B cell (primary cell): ENCODE measurements at regions not wholly inside any gene's neighbourhood (a gene's known extent, or its start where the extent isn't known, plus 50 kb on each side); places are given as distances from the start of the nearest gene placed in this dataset.

Experiments
- ATAC-seq: fragments of 200-7000 bp; cut with Tn5 transposase; one replicate; pipeline ENCODE4 v1.10.0; 2021; ENCODE audit warnings: low read depth, mild to moderate bottlenecking, moderate number of reproducible peaks, moderate library complexity
- CTCF ChIA-PET: fragments of 350-600 bp; sonication (Branson Sonifier 250); formaldehyde crosslinking; loops from one replicate; lab custom pipeline; 2021; ENCODE audit warnings: antibody characterized with exemption, inconsistent platforms; lab: Charles Lee
- POLR2A ChIA-PET: fragments of 350-600 bp; sonication (Branson Sonifier 250); formaldehyde crosslinking; loops from one replicate; lab custom pipeline; 2021; ENCODE audit warnings: antibody characterized with exemption; lab: Charles Lee
- DNase-seq: peaks from one replicate; pipeline ENCODE4 v3.0.0; 2013
- H2AFZ ChIP-seq: 2 replicates; pipeline ENCODE4 v1.6.1; 2012; ENCODE audit warnings: mild to moderate bottlenecking, low read depth, low read length; ENCODE audit not compliant: insufficient read depth, poor library complexity, severe bottlenecking
- H3K27ac ChIP-seq, 2 donors: 1 replicate in 1 of 2; 2 replicates in 1 of 2; pipeline ENCODE4 v1.5.1; 2012 to 2013; ENCODE audit warnings: low read length in 2 of 2, mild to moderate bottlenecking in 2 of 2, moderate library complexity in 1 of 2
- H3K27me3 ChIP-seq, 4 experiments: fragments of 200-600 bp in 1 of 4; sonication (generic) in 1 of 4; replicated peaks in 1 of 4; 1 replicate in 2 of 4; 2 replicates in 2 of 4; pipeline versions ENCODE4 v1.6.1 to v1.7.0; 2013 to 2016; ENCODE audit warnings: low read length in 3 of 4, mild to moderate bottlenecking in 2 of 4, mixed read lengths in 1 of 4, moderate library complexity in 1 of 4; ENCODE audit not compliant: insufficient read depth in 4 of 4, control insufficient read depth in 3 of 4; ENCODE audit errors: control extremely low read depth in 1 of 4
- H3K36me3 ChIP-seq, 2 experiments: replicated peaks in 1 of 2; 1 replicate in 1 of 2; 2 replicates in 1 of 2; pipeline versions ENCODE4 v1.6.1 to v1.7.1; 2013; ENCODE audit warnings: low read length in 1 of 2; ENCODE audit not compliant: insufficient read depth in 2 of 2, control insufficient read depth in 1 of 2; ENCODE audit errors: control extremely low read depth in 1 of 2, extremely low read depth in 1 of 2
- H3K4me1 ChIP-seq, 2 donors: fragments of 200-600 bp in 1 of 2; sonication (generic) in 1 of 2; 1 replicate in 1 of 2; 2 replicates in 1 of 2; pipeline versions ENCODE4 v1.5.1 to v1.6.1; 2013 to 2017; ENCODE audit warnings: low read length in 2 of 2; ENCODE audit not compliant: control insufficient read depth in 2 of 2, insufficient read depth in 2 of 2
- H3K4me2 ChIP-seq: replicated peaks from 2 replicates; pipeline ENCODE3; 2012; ENCODE audit warnings: mild to moderate bottlenecking, low read depth, low read length; ENCODE audit not compliant: poor library complexity, severe bottlenecking
- H3K4me3 ChIP-seq, 5 experiments: fragments of 200-600 bp in 1 of 5; sonication (generic) in 1 of 5; 1 replicate in 3 of 5; 2 replicates in 2 of 5; pipeline versions ENCODE4 v1.5.1 to v1.7.0; 2011 to 2016; ENCODE audit warnings: low read length in 4 of 5, mild to moderate bottlenecking in 4 of 5, low read depth in 2 of 5, control low read depth in 1 of 5, moderate library complexity in 1 of 5; ENCODE audit not compliant: insufficient read depth in 1 of 5; ENCODE audit errors: control extremely low read depth in 1 of 5, extremely low read depth in 1 of 5
- H3K79me2 ChIP-seq: fragments of 200-600 bp; sonication (generic); one replicate; pipeline ENCODE4 v1.6.0; 2016; ENCODE audit warnings: low read length; ENCODE audit not compliant: control insufficient read depth, insufficient read depth
- H3K9ac ChIP-seq: fragments of 200-600 bp; sonication (generic); 2 replicates; pipeline ENCODE4 v1.6.1; 2017; ENCODE audit warnings: mild to moderate bottlenecking, low read length, moderate library complexity
- H3K9me3 ChIP-seq, 3 donors: one replicate each; pipeline versions ENCODE4 v1.6.1 to v1.7.1; 2013; ENCODE audit warnings: low read length in 2 of 3; ENCODE audit not compliant: control insufficient read depth in 2 of 3, insufficient read depth in 1 of 3; ENCODE audit errors: control extremely low read depth in 1 of 3
- H4K20me1 ChIP-seq: 2 replicates; pipeline ENCODE4 v1.6.0; 2012; ENCODE audit warnings: mild to moderate bottlenecking, low read length; ENCODE audit not compliant: insufficient read depth, control insufficient read depth, poor library complexity, severe bottlenecking
- H3K27ac Mint-ChIP-seq: one replicate; pipeline ENCODE4 v1.8.0; 2021; ENCODE audit warnings: mixed read lengths
- H3K27me3 Mint-ChIP-seq: one replicate; pipeline ENCODE4 v1.8.0; 2021; ENCODE audit warnings: mixed read lengths
- H3K4me1 Mint-ChIP-seq: one replicate; pipeline ENCODE4 v1.8.0; 2021; ENCODE audit warnings: mixed read lengths
- H3K4me3 Mint-ChIP-seq: one replicate; pipeline ENCODE4 v1.8.0; 2021; ENCODE audit warnings: mixed read lengths
- H3K9me3 Mint-ChIP-seq: one replicate; pipeline ENCODE4 v1.8.0; 2022; ENCODE audit warnings: mixed read lengths; ENCODE audit not compliant: insufficient read depth
- EZH2 ChIP-seq: IDR thresholded peaks from 2 replicates; pipeline ENCODE4 v1.6.1; 2012; ENCODE audit warnings: borderline replicate concordance, low read depth, mild to moderate bottlenecking, moderate library complexity, low read length; ENCODE audit not compliant: insufficient read depth, poor library complexity, severe bottlenecking
- WGBS: methylation state at CpG from one replicate; pipeline ENCODE4 v1.1.5; 2013; ENCODE audit warnings: missing lambda C conversion rate; ENCODE audit not compliant: insufficient coverage; 5-methylcytosine and 5-hydroxymethylcytosine counted together
- intact Hi-C: fragments of 100-400 bp; cut with micrococcal nuclease; formaldehyde crosslinking; loops from one replicate; pipeline ENCODE4 v1.10.0; 2022
- TF ChIP-seq, protein P1 (sequence below): fragments of 200-600 bp; IDR thresholded peaks from one replicate; pipeline ENCODE4 v1.8.0; 2022; ENCODE audit warnings: antibody characterized with exemption, mild to moderate bottlenecking

DNA sequence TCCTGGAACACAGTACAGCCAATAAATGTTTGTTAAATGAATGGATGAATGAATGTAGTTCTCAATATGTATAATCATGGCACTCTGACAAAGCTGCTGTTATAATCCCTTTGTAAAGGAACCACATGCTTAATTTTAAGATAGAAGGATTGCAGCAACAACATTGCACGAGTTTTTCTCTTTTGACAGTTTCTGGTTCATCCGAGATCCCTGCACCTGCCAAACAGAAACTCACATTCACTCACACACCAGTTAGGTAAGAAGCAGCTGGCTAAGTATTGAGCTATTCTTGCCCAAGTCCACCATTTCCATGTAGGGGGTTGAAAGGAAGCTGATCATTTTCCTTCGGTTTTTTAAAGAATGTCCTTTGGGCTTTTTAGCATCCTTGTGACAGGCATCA lies 133.7 kb upstream of the MAP1B start:
- H3K9ac ChIP-seq: no peak overlapping the region
- H3K4me2 ChIP-seq: no peak overlapping the region
- no peaks in the 10 kb centered on the region for H3K9me3 Mint-ChIP-seq
- no peak overlapping the region for H3K4me3 ChIP-seq
- H3K27me3 ChIP-seq: peaks cover 0 to 2% (median 0%) of the 10 kb centered on the region in 4 experiments
- no peaks in the 10 kb centered on the region for H3K79me2 ChIP-seq
- intact Hi-C loops: no loop called here
- H3K27me3 Mint-ChIP-seq: peaks cover 14% of the 10 kb centered on the region
- H3K4me1 ChIP-seq: no peaks in the 10 kb centered on the region
- no peak overlapping the region for H3K4me3 Mint-ChIP-seq
- CTCF ChIA-PET: no interaction called here
- no peaks in the 10 kb centered on the region for H4K20me1 ChIP-seq
- H3K27ac ChIP-seq: no peak overlapping the region
- ATAC-seq: no peak
- H3K27ac Mint-ChIP-seq: no peak overlapping the region
- no peak for DNase-seq
- no peaks in the 10 kb centered on the region for H3K36me3 ChIP-seq
- H3K9me3 ChIP-seq: no peaks in the 10 kb centered on the region
- WGBS: no CpG with 5 or more reads among the region's 3 CpGs
- no peak for TF ChIP-seq EZH2
- TF ChIP-seq, protein P1, sequence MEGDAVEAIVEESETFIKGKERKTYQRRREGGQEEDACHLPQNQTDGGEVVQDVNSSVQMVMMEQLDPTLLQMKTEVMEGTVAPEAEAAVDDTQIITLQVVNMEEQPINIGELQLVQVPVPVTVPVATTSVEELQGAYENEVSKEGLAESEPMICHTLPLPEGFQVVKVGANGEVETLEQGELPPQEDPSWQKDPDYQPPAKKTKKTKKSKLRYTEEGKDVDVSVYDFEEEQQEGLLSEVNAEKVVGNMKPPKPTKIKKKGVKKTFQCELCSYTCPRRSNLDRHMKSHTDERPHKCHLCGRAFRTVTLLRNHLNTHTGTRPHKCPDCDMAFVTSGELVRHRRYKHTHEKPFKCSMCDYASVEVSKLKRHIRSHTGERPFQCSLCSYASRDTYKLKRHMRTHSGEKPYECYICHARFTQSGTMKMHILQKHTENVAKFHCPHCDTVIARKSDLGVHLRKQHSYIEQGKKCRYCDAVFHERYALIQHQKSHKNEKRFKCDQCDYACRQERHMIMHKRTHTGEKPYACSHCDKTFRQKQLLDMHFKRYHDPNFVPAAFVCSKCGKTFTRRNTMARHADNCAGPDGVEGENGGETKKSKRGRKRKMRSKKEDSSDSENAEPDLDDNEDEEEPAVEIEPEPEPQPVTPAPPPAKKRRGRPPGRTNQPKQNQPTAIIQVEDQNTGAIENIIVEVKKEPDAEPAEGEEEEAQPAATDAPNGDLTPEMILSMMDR: no peak
- no peak overlapping the region for H2AFZ ChIP-seq
- H3K4me1 Mint-ChIP-seq: no peaks in the 10 kb centered on the region
- POLR2A ChIA-PET: no interaction called here

DNA sequence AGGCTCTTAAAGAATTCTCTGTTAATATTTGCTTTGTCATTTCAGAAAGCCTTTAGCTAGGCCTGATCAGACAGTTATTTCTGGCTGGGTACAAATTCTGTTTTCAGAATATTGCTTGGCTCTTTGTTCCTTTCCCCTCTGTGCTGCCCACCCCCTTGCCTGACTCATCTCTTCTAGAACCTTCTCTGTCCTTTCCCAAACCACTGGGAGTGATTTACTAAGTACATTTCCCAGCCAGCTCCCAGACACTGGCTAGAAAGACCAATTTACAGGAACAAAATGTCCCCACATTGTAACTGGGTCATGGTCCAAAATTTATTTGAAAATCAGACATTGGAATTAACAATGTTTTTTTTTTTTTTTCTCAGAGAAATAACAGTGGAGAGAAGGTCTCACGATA lies 133.1 kb upstream of the MAP1B start:
- Mint-ChIP-seq H3K9me3 (no peaks in the 10 kb centered on the region), H3K27me3 (peaks cover 14% of the 10 kb centered on the region), H3K27ac (no peak overlapping the region), H3K4me3 (no peak overlapping the region), H3K4me1 (no peaks in the 10 kb centered on the region)
- H3K4me2 ChIP-seq: no peak overlapping the region
- no peaks in the 10 kb centered on the region for H3K4me1 ChIP-seq
- intact Hi-C loops: no loop called here
- no CpG with 5 or more reads among the region's 1 CpG for WGBS
- no peaks in the 10 kb centered on the region for H3K36me3 ChIP-seq
- no peak for ATAC-seq
- POLR2A ChIA-PET: no interaction called here
- TF ChIP-seq, protein P1: no peak
- no peak for TF ChIP-seq EZH2
- H3K27ac ChIP-seq: no peak overlapping the region
- H3K4me3 ChIP-seq: no peak overlapping the region
- no peaks in the 10 kb centered on the region for H3K9me3 ChIP-seq
- peaks cover 0 to 2% (median 0%) of the 10 kb centered on the region in 4 experiments for H3K27me3 ChIP-seq
- H2AFZ ChIP-seq: no peak overlapping the region
- no peak for DNase-seq
- H3K79me2 ChIP-seq: no peaks in the 10 kb centered on the region
- no peak overlapping the region for H3K9ac ChIP-seq
- CTCF ChIA-PET: no interaction called here
- no peaks in the 10 kb centered on the region for H4K20me1 ChIP-seq
